HL-60 (cell line): ENCODE measurements at regions not wholly inside any gene's neighbourhood (a gene's known extent, or its start where the extent isn't known, plus 50 kb on each side); places are given as distances from the start of the nearest gene placed in this dataset.
A peak's percentile ranks its signal among the peaks of the same experiment; 100 is the strongest.

Source experiments
- DNase-seq, 2 experiments: peaks; one replicate each; pipeline ENCODE4 v3.0.0-alpha.2; 2010 to 2020; ENCODE audit warnings: low read depth in 1 of 2, low spot score in 1 of 2
- H3K27ac ChIP-seq: fragments of 250-450 bp; sonication (Bioruptor Pico); replicated peaks from 2 replicates; pipeline ENCODE4 v1.5.1; 2020; ENCODE audit warnings: mild to moderate bottlenecking, moderate library complexity
- H3K27me3 ChIP-seq: fragments of 250-450 bp; sonication (Bioruptor Pico); 2 replicates; pipeline ENCODE4 v1.5.1; 2021; ENCODE audit warnings: mild to moderate bottlenecking, moderate library complexity; ENCODE audit not compliant: insufficient read depth, poor library complexity, severe bottlenecking
- H3K4me3 ChIP-seq: replicated peaks from 2 replicates; pipeline ENCODE4 v1.5.1; 2011; ENCODE audit warnings: mild to moderate bottlenecking, control low read depth, low read length; ENCODE audit not compliant: insufficient read depth
- CTCF ChIP-seq: IDR thresholded peaks from one replicate; pipeline ENCODE4 v1.5.1; 2011; ENCODE audit warnings: low read length, control low read depth, inconsistent platforms; ENCODE audit not compliant: insufficient read depth
- GABPA ChIP-seq: IDR thresholded peaks from 2 replicates; pipeline ENCODE4 v1.6.1; 2012; ENCODE audit warnings: low read depth
- POLR2AphosphoS5 ChIP-seq: IDR thresholded peaks from 2 replicates; pipeline ENCODE4 v1.6.1; 2012; ENCODE audit warnings: low read depth
- REST ChIP-seq: IDR thresholded peaks from 2 replicates; pipeline ENCODE4 v1.6.1; 2012; ENCODE audit warnings: low read depth; ENCODE audit not compliant: insufficient replicate concordance
- SPI1 ChIP-seq: IDR thresholded peaks from 2 replicates; pipeline ENCODE4 v1.6.1; 2012; ENCODE audit warnings: low read depth, mild to moderate bottlenecking, borderline replicate concordance

GRCh38 chr5:155259648-155260047 lies 246.1 kb downstream of the KIF4B start:
- DNase-seq, result peak in 1 of 2 experiments; percentile 63
- no peaks in the 10 kb centered on the region for H3K27me3 ChIP-seq
- H3K4me3 ChIP-seq, result no peak overlapping the region
- TF ChIP-seq GABPA (no peak), REST (no peak), CTCF (no peak), POLR2AphosphoS5 (no peak), SPI1 (no peak)
- peak overlapping the region; percentile 39; the same call in 1 of the 2 replicates for H3K27ac ChIP-seq

GRCh38 chr5:155260798-155261197 lies 247.2 kb downstream of the KIF4B start:
- Histone ChIP-seq H3K4me3 (no peak overlapping the region), H3K27me3 (no peaks in the 10 kb centered on the region), H3K27ac (no peak overlapping the region)
- TF ChIP-seq POLR2AphosphoS5, result no peak
- peak; percentile 23 for TF ChIP-seq CTCF
- peak in 1 of 2 experiments; percentile 73 for DNase-seq

GRCh38 chr5:155263381-155263780 lies 249.8 kb downstream of the KIF4B start:
- H3K27ac ChIP-seq, result no peak overlapping the region
- TF ChIP-seq SPI1, result no peak
- no peak for TF ChIP-seq GABPA
- no peak for TF ChIP-seq CTCF
- TF ChIP-seq REST, result no peak
- TF ChIP-seq POLR2AphosphoS5, result no peak
- no peak overlapping the region for H3K4me3 ChIP-seq
- no peak for DNase-seq
- H3K27me3 ChIP-seq, result no peaks in the 10 kb centered on the region

- DNase-seq, result no peak
- TF ChIP-seq CTCF, result no peak
- no peak for TF ChIP-seq GABPA
- no peak for TF ChIP-seq POLR2AphosphoS5
- no peak for TF ChIP-seq SPI1
- TF ChIP-seq REST, result no peak
These were observed 251.3 kb downstream of the KIF4B start for GRCh38 chr5:155264809-155265208.

More at GRCh38 chr5:155264809-155265208, 251.3 kb downstream of the KIF4B start:
- Histone ChIP-seq H3K27ac (no peak overlapping the region), H3K27me3 (no peaks in the 10 kb centered on the region), H3K4me3 (no peak overlapping the region)
